Hematopoietic multipotent progenitor cell (in vitro differentiated cells): ENCODE measurements at regions not wholly inside any gene's neighbourhood (a gene's known extent, or its start where the extent isn't known, plus 50 kb on each side); places are given as distances from the start of the nearest gene placed in this dataset.
"Not testable (repeated sequence)": the region's sequence is repeated elsewhere in the genome, so short reads cannot be mapped to it uniquely, and the experiment has no call there.

ENCODE experiments used
- DNase-seq, 3 donors: peaks; one replicate each; pipeline ENCODE4 v3.0.0-alpha.2; 2011 to 2015; ENCODE audit warnings: low read depth in 2 of 3, low spot score in 2 of 3

GRCh38 chr13:83498481-83499190 lies 383.6 kb downstream of the SLITRK1 start:
- no peak for DNase-seq

GRCh38 chr13:83498045-83498444 lies 384.2 kb downstream of the SLITRK1 start:
- DNase-seq, result no peak

- DNase-seq, result no peak
These were observed 385.8 kb downstream of the SLITRK1 start for GRCh38 chr13:83496501-83496900.

GRCh38 chr13:83485101-83485500 lies 397.2 kb downstream of the SLITRK1 start:
- no peak for DNase-seq

- no peak for DNase-seq
These were observed 411.3 kb downstream of the SLITRK1 start for GRCh38 chr13:83471011-83471410.

GRCh38 chr13:83470133-83470797 lies 412.0 kb downstream of the SLITRK1 start:
- no peak for DNase-seq

GRCh38 chr13:83453723-83454122 lies 428.6 kb downstream of the SLITRK1 start:
- DNase-seq, result no peak

- no peak for DNase-seq
These were observed 429.0 kb downstream of the SLITRK1 start for GRCh38 chr13:83453300-83453699.

- no peak for DNase-seq
These were observed 429.9 kb downstream of the SLITRK1 start for GRCh38 chr13:83452292-83452950.

GRCh38 chr13:83450591-83450990 lies 431.7 kb downstream of the SLITRK1 start:
- no peak for DNase-seq

- DNase-seq, result no peak
These were observed 432.4 kb downstream of the SLITRK1 start for GRCh38 chr13:83449668-83450395.

GRCh38 chr13:83440465-83440864 lies 441.8 kb downstream of the SLITRK1 start:
- no peak for DNase-seq

- DNase-seq, result not testable (repeated sequence)
These were observed 442.8 kb downstream of the SLITRK1 start for GRCh38 chr13:83439464-83439863.

GRCh38 chr13:83423861-83424260 lies 458.4 kb downstream of the SLITRK1 start:
- no peak for DNase-seq

- DNase-seq, result no peak
These were observed 458.9 kb downstream of the SLITRK1 start for GRCh38 chr13:83423381-83423780.

GRCh38 chr13:83414393-83414792 lies 467.9 kb downstream of the SLITRK1 start:
- DNase-seq, result no peak

- no peak for DNase-seq
These were observed 495.7 kb downstream of the SLITRK1 start for GRCh38 chr13:83386609-83387008.

- DNase-seq, result no peak
These were observed 503.4 kb downstream of the SLITRK1 start for GRCh38 chr13:83378908-83379307.

- DNase-seq, result no peak
These were observed 504.8 kb downstream of the SLITRK1 start for GRCh38 chr13:83377491-83377890.

GRCh38 chr13:83372786-83373185 lies 509.5 kb downstream of the SLITRK1 start:
- DNase-seq, result no peak

GRCh38 chr13:83365723-83366122 lies 516.6 kb downstream of the SLITRK1 start:
- no peak for DNase-seq
